HG03558 (cell line): ENCODE measurements at regions not wholly inside any gene's neighbourhood (a gene's known extent, or its start where the extent isn't known, plus 50 kb on each side); places are given as distances from the start of the nearest gene placed in this dataset.
"Not testable (repeated sequence)": the region's sequence is repeated elsewhere in the genome, so short reads cannot be mapped to it uniquely, and the experiment has no call there.

Source experiments
- ATAC-seq: cut with Tn5 transposase; IDR thresholded peaks from one replicate; pipeline ENCODE4 v1.9.1; 2021; ENCODE audit warnings: moderate number of reproducible peaks; ENCODE audit not compliant: unreplicated experiment; ENCODE audit errors: extremely low read depth

DNA sequence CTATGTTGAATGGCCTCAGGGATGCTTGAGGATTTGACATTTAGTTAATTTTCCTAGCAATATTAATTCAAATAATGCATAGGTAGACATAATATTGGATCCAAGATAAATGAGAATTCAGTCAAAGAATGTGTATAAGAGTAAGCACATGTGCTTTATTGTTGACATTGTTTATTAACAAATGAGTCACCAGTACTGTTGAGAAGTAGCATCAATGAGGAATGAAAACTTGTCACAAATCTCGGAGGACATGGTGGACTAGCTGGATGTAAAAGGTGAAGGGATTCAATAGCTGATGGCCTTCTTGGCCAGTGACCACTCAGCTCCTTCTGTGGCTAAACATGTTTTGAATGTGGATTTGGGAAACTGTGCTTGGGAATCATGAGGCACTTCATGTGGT lies 1137.0 kb downstream of the HACE1 start:
- ATAC-seq = no peak

DNA sequence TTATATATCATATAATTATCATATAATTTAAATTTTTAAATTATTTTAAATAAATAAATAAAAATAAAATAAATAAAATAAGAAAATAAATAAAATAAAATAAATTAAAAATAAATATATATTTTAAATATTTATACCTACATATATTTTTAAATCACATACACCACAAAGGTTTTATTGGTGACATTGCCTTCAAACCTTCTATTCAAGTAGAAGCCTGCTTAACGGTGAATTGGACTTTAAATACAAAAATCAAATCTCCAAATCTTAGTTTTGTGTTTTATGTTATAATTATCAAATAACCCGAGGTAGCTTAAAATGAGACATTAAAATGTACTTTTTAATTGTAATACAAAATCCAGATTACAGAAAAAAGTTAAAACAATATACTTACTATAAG lies 1137.8 kb downstream of the HACE1 start:
- ATAC-seq = no peak

DNA sequence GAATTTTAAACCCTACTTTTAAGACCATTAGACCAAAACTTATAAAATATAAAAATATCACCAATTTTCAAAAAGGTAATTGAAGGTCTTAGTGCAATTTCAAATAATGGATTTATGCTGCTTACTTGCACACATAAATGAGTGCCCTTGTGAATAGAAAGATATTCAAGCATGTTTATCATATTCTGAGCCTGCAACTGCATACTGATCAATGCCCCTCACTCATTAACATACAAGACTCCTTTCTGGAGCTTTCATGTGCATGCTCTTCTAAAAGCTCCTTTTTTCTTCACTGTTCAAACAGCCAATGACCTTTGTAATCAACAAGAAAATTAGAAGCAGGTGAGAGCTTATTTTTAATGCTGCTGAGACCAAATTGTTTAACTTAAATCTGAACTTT lies 1139.3 kb downstream of the HACE1 start:
- ATAC-seq = no peak

DNA sequence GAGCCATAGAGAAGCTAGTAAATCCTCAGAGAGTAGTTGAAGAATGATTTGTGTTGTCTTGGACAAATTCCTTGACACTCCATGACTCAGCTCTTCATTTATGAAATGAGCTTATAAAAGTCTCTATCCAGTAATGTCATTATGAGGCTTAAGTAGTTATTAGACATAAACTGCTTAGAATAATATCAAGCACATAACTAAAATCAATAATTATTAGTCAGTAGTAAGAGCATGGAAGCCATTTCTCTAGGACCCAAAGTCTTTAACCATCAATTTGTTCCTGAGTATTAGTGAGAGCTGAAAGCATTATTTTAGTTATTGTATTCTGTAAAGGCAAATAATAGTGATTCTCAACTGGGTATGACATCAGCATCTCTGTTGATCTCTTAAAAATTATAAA lies 1140.2 kb downstream of the HACE1 start:
- no peak for ATAC-seq

DNA sequence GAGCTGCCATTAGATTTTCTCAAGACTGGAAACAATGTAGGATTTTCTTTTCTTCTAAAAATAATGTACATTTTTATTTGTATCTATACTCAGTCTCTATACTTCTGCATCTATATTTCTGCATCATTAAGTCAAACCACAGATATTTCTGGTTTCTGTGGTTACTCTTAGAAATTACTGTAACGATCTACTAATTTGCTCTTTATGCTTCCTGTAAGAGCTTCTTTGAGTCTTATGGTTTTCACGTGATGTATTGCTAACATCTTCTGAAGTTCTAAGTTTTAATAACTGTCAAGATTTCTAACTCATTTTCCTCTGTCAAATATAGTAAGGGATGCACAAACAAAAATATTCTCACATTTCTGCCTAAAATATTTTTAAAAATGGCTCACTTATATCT lies 1144.5 kb downstream of the HACE1 start:
- ATAC-seq = no peak

DNA sequence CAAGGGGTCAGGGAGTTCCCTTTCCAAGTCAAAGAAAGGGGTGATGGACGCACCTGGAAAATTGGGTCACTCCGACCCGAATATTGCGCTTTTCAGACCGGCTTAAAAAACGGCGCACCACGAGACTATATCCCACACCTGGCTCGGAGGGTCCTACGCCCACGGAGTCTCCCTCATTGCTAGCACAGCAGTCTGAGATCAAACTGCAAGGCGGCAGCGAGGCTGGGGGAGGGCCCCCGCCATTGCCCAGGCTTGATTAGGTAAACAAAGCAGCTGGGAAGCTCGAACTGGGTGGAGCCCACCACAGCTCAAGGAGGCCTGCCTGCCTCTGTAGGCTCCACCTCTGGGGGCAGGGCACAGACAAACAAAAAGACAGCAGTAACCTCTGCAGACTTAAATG lies 1150.5 kb downstream of the HACE1 start:
- ATAC-seq = not testable (repeated sequence)

DNA sequence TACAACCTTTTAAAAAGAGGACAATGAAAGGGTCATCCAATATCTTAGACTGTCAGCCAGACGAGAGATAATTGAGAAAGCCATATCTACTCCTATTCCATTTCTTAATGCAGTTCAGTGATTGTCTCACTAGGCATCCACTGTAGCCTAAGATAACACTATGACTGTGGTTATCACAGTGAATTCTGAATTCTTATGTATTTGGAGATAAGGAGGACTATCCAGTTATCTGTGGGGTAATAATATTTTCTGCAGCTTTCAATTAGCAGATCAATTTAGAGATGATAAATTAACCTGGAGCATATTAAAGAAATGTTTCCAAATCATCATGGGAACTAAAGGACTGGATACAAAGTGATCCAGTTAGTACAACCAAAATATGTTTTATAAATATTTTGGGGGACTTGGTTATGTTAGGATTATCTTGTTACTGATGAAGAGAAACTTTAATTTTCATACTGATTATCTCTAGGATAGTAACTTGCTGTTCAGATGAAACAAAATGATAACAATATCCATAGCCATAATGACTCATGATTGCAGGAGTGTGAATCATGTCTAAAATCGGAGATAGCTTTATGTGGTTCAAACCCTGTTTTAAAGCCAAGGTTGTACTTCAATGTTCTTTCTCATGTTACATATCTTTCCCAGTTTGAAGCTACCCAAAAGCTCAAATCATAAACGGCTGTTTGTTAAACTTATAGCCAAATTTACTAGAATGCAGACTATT lies 1152.0 kb downstream of the HACE1 start:
- ATAC-seq = no peak

DNA sequence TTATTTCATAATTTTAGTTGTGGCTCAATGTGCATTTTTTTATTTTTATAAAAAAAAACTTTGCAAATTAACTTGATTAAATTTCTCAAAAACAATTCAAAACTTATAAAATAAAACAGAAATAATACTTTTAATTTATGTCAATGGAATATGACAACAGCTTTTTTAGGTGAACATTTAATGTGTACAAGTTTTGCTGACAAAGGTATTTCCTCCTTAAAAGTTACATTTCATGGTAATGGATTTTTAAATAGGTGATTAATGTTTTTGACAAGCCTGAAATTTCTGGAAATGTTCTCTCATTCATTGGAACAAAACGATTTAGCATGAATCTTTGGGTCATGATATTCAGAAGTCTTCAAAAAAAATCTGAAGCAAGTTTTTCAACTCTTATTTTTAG lies 1160.0 kb downstream of the HACE1 start:
- ATAC-seq = no peak

DNA sequence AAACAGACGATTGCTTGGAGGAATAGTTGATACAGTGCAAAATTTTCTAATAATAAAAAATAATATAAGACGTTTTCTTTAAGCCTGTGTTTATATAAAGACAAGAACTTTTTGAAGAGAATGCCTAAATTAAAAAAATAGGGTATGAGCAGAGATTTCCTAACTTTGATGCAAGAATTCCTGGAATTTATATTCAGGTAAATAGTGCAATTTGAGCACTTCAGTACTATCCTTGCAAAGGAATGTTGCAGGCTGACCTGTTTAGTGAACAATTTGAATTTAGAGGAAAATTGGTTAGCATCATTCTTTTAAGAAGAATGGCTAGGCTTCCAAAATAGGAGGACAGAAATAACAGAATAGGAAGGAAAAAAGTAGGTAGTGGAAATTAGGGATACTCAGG lies 1172.3 kb downstream of the HACE1 start:
- no peak for ATAC-seq

DNA sequence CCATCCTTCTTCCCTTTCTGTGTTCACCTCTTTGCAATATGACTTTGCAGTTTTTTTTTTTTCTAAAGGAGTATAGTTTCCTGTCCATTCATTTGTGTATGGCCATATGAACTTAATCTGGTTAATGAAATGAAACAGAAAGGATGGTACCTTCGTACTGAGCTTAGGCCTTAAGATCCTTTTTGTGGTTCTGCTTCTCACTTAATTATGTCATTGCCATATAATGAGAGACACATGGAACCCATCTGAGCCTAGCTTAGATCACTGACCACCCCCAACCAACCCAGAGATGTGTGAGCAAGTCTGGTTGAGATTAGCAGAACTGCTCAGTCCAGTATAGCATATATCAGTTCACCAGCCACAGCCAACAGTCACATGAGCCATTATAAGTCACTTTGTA lies 1179.6 kb downstream of the HACE1 start:
- no peak for ATAC-seq

DNA sequence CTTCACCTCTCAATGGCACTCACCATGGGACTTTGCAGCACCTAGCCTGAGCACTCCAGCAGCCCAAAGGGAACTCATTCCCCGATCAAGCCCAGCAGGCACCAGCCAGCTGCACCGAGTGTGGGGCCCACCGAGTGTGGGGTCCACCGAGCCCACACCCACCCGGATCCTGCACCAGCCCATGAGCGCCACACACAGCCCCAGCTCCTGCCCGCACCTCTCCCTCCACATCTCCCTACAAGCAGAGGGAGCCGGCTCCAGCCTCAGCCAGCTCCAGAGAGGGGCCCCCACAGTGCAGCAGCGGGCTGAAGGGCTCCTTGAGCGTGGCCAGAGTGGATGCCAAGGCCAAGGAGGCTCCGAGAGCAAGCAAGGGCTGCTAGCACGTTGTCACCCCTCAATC lies 1182.4 kb downstream of the HACE1 start:
- no peak for ATAC-seq

DNA sequence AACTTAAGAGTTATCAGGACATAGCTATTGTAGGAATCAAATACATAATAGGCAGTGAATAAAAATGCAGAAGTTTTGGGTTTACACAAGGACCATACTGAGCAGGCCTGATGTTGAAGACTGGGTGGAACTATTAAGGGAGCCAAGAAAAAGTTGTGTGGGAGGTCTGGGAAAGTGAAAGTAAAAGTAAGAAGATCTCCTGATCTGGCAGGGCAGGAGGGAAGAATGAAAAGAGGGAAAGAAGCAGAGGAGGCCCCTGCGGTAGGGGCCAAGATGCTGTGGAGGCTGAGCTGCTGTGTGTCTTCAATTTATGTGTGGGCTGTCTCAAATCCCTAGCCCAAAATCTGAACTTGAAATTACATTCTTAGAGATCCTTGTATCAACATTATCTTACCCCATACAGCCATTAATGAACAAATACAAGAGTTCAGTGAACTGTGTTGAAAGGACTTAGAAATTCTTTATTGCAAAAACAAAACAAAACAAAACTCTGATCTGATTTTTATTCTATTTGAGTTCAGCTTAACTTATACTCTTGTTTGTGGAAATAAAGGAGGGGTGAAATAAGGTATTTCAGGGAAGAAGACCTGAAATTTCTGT lies 1183.8 kb downstream of the HACE1 start:
- no peak for ATAC-seq

DNA sequence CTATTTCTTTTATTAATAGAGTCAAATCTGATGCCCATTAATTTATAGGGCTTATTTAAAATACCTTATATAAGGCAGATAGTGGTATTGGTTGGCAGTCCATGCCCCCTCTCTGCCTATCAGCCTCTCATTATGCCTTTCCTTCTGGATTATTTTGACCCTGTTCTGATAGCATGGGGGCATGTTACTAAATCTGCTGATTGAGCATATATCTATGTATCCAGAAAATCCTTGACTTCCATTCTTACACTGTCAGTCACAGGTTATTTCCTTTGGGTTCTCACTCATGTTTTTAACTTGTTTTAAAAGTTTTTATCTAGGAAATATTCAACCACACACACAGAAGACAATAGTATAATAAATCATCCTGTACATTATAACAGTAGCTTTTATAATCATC lies 1184.9 kb downstream of the HACE1 start:
- ATAC-seq = no peak

DNA sequence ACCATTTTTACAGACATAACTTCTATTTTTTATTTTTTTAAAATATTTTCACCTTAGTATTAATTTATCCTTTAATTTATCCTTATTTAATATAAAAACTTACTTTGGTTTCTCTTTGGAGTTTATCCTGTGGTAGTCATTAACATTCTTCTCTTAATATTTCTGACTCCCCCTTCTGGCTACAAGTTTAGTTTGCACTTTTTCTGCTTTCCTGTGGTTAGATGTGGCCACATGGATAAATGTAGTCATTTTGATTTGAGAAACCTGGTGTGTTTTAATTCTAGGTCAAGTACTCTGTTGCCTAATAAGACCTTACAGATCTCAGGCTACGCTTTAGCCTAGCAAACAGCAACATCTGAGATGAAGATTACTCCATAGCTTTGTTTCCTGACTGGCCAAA lies 1187.5 kb downstream of the HACE1 start:
- no peak for ATAC-seq

DNA sequence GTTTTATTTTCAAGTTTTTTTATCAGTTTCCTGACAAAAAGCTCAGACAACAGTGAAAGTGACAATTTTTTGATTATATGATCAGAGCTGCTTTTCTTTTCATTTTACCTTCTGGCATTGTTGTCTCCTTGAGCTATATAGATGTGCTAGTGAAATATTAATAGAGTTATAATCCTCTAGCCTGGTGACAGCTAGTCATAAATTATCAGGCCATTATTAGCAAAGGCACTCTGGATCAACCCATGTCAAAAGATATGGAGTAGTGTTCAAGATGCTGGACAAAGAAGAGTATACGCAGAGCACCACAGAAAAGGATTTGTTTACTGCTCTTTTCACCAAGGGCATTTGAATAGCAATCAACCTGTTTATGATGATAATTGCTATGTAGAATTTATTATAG lies 1230.1 kb downstream of the HACE1 start:
- no peak for ATAC-seq

DNA sequence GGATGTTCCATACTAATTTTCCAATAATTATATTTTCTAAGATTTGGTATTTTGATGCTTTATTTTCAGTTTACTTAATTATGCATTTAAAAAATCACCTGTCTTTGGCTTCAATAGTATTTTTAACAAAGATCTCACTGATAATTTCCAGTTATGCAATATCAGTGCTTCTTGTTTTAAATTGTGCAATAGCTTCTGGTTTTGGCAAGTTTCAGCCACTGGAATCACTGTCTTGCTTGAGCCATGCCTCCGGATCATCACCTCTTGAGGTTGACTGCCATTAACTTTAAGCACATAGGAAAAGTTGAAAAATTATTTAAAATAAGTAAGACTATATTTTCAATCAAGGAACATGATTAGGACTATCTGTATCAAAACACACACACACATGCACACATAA lies 1242.1 kb downstream of the HACE1 start:
- ATAC-seq = no peak

DNA sequence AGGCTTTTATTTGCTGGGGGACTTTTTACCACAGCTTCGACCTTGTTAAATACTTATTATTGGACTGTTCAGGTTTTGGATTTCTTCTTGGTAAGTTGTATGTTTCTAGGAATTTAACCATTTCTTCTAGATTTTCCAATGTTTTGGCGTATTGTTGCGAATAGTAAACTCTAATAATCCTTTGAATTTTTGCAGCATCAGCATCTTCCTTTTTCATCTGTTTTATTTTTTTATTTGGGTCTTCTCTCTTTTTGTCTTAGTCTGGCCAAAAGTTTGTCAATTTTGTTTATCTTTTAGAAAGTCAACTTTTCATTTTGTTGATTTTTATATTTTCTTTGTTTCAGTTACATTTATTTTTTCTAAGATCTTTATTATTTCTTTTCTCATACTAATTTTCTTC lies 1272.0 kb downstream of the HACE1 start:
- ATAC-seq = no peak

DNA sequence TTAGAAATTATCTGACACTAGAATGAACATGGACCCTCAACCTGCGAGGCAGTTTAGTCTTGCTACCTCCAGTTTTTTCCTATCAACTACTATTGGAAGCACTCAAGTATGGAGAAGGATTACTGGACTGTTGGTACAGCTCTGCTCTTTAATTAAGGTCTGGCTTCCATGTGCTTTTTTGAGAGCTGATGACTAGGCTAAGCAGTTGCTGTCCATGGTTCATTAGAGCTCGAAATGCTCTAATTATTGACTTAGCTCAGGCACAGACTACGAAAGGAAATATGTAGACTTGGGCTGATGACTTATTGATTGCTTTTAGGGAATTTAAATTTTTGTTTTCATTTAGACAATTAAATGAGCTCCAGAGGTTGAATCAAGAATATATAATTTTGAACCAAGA lies 1281.6 kb downstream of the HACE1 start:
- no peak for ATAC-seq

DNA sequence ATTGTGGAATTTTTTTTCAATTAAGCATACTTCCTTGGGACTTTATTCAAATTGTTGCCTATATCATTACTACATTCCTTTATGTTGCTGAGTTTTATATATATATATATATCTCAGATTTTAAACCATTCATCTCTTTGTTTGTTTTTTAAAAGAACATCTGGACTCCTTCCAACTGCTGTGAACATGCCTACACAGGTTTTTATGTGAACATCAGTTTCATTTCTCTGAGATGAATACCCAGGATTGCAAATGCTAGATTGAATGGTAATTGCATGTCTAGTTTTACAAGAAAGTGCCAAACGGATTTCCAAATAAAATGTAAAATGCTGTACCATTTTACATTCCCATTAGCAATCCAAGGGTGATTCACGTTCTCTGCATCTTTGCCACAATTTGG lies 1289.3 kb downstream of the HACE1 start:
- ATAC-seq = no peak

DNA sequence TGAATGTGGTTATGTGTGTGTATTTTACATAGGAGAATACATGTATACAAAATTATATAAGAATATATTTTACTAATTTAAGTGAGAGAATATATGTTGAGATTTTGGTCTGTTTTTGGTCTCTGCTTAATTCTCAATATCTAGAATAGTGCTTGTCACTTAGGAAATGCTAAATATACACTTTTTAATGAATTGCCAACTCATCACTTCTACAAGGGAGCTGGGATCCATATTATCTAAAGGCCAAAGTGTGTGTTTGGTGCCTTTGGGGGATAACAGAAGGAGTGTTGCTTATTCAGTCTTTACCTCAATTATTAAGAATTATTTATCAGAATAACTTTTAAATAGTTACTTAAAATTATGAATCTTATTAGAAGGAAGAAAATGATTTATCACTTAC lies 1304.8 kb downstream of the HACE1 start:
- no peak for ATAC-seq

DNA sequence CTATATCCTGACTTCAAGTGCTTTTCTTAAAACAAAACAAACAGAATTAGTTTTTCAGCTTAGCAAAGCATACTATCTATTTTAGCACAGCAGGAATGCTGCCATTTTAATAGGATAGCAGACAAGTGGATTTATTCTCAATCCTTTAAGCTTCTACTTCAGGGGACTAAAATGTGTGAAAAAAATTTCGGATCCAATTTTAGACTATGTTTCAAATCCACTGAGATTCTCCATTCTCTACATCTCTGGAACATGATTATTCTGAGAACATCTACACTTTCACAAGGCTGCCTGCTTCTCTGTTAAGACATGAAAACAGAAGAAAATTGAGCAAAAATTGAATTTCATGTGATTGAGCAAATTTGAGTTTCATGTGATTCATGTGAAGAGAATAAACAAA lies 1321.3 kb downstream of the HACE1 start:
- ATAC-seq = no peak

DNA sequence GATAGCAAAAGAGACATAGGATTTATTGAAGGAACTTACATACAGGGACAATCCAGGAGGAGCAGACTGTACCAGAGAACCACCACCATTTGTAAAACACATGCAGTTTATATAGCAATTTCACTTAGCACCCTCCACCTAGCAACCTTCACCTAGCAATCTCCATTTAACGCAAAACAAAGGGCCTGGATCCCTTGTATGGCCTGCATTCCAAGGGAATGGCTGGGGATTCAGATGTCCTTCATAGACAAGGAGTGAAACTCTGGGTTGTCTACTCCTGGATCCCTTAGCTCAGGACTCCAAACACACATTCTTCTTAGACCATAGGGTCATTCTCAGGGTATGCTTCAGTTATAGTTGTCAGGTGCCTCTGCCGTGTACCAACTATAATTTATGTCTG lies 1324.9 kb downstream of the HACE1 start:
- no peak for ATAC-seq
